Endodermal cell (in vitro differentiated cells): ENCODE measurements at regions not wholly inside any gene's neighbourhood (a gene's known extent, or its start where the extent isn't known, plus 50 kb on each side); places are given as distances from the start of the nearest gene placed in this dataset.

Source experiments
- DNase-seq: peaks from one replicate; pipeline ENCODE4 v3.0.0-alpha.2; 2017
- H3K27ac ChIP-seq: 2 replicates; pipeline ENCODE4 v1.5.1; 2013; ENCODE audit warnings: mild to moderate bottlenecking, low read depth, low read length, moderate library complexity
- H3K27me3 ChIP-seq: 2 replicates; pipeline ENCODE4 v1.6.1; 2013; ENCODE audit warnings: mild to moderate bottlenecking, low read length, moderate library complexity; ENCODE audit not compliant: insufficient read depth, control insufficient read depth, poor library complexity, severe bottlenecking
- H3K36me3 ChIP-seq: 2 replicates; pipeline ENCODE4 v1.7.0; 2013; ENCODE audit warnings: mild to moderate bottlenecking, low read length, moderate library complexity; ENCODE audit not compliant: control insufficient read depth, insufficient read depth
- H3K4me1 ChIP-seq: one replicate; pipeline ENCODE4 v1.7.0; 2013; ENCODE audit warnings: low read length; ENCODE audit not compliant: control insufficient read depth, insufficient read depth
- H3K4me3 ChIP-seq: 2 replicates; pipeline ENCODE4 v1.5.1; 2013; ENCODE audit warnings: mild to moderate bottlenecking, low read length, moderate library complexity
- H3K9ac ChIP-seq: 2 replicates; pipeline ENCODE4 v1.6.1; 2013; ENCODE audit warnings: mild to moderate bottlenecking, low read length, moderate library complexity; ENCODE audit not compliant: poor library complexity, severe bottlenecking; ENCODE audit errors: extremely low read depth
- H3K9me3 ChIP-seq: 2 replicates; pipeline ENCODE4 v1.6.1; 2013; ENCODE audit warnings: mild to moderate bottlenecking, low read length, moderate library complexity; ENCODE audit not compliant: control insufficient read depth
- H3K27ac Mint-ChIP-seq: 2 replicates; pipeline ENCODE4 v1.8.0; 2020; ENCODE audit warnings: mixed read lengths
- H3K27me3 Mint-ChIP-seq: 2 replicates; pipeline ENCODE4 v1.8.0; 2021; ENCODE audit warnings: mild to moderate bottlenecking, mixed read lengths; ENCODE audit not compliant: insufficient read depth
- H3K36me3 Mint-ChIP-seq: 2 replicates; pipeline ENCODE4 v1.8.0; 2020; ENCODE audit warnings: low read depth, mixed read lengths
- H3K4me1 Mint-ChIP-seq: 2 replicates; pipeline ENCODE4 v1.8.0; 2020; ENCODE audit warnings: mixed read lengths
- H3K4me3 Mint-ChIP-seq: 2 replicates; pipeline ENCODE4 v1.8.0; 2020; ENCODE audit warnings: mild to moderate bottlenecking, moderate library complexity, mixed read lengths
- H3K9me3 Mint-ChIP-seq: 2 replicates; pipeline ENCODE4 v1.8.0; 2020; ENCODE audit warnings: mild to moderate bottlenecking, mixed read lengths
- CTCF ChIP-seq: fragments of 200-600 bp; sonication (generic); conservative IDR thresholded peaks from 2 replicates; pipeline ENCODE4 v1.5.0; 2021; ENCODE audit warnings: antibody characterized with exemption, mild to moderate bottlenecking
- WGBS, 2 experiments: methylation state at CpG; one replicate each; pipeline versions ENCODE4 v1.1.5 to v1.1.7; 2013; ENCODE audit warnings: missing lambda C conversion rate in 2 of 2, mixed read lengths in 1 of 2; ENCODE audit not compliant: insufficient coverage in 1 of 2, insufficient read length in 1 of 2; 5-methylcytosine and 5-hydroxymethylcytosine counted together

GRCh38 chr1:245091171-245091621, 63.6 kb upstream of the KIF26B start:
- WGBS, 2 experiments, result 94 to 95% methylated on average over 12 to 16 of the region's 16 CpGs
- no peaks in the 10 kb centered on the region for H3K9me3 Mint-ChIP-seq
- no peak overlapping the region for H3K27ac Mint-ChIP-seq
- H3K4me3 Mint-ChIP-seq, result no peak overlapping the region
- no peaks in the 10 kb centered on the region for H3K9me3 ChIP-seq
- H3K27ac ChIP-seq, result no peak overlapping the region
- H3K9ac ChIP-seq, result no peak overlapping the region
- no peak for TF ChIP-seq CTCF
- peaks cover 27% of the 10 kb centered on the region for H3K4me1 ChIP-seq
- no peaks in the 10 kb centered on the region for H3K27me3 Mint-ChIP-seq
- no peak for DNase-seq
- H3K36me3 Mint-ChIP-seq, result peaks cover 3% of the 10 kb centered on the region
- peaks cover 19% of the 10 kb centered on the region for H3K4me1 Mint-ChIP-seq
- no peaks in the 10 kb centered on the region for H3K27me3 ChIP-seq
- no peak overlapping the region for H3K4me3 ChIP-seq
- no peaks in the 10 kb centered on the region for H3K36me3 ChIP-seq

- DNase-seq, result no peak
- Mint-ChIP-seq H3K4me3 (no peak overlapping the region), H3K27ac (no peak overlapping the region), H3K9me3 (no peaks in the 10 kb centered on the region), H3K4me1 (peaks cover 14% of the 10 kb centered on the region), H3K36me3 (peaks cover 3% of the 10 kb centered on the region), H3K27me3 (no peaks in the 10 kb centered on the region)
- Histone ChIP-seq H3K4me1 (peaks cover 21% of the 10 kb centered on the region), H3K9ac (no peak overlapping the region), H3K4me3 (no peak overlapping the region), H3K9me3 (no peaks in the 10 kb centered on the region), H3K36me3 (no peaks in the 10 kb centered on the region), H3K27me3 (no peaks in the 10 kb centered on the region), H3K27ac (no peak overlapping the region)
- no peak for TF ChIP-seq CTCF
- 91 to 97% methylated on average over 5 to 11 of the region's 11 CpGs for WGBS, 2 experiments
Observed at GRCh38 chr1:245090491-245091090, 64.2 kb upstream of the KIF26B start.

- Histone ChIP-seq H3K4me3 (no peak overlapping the region), H3K4me1 (peaks cover 14% of the 10 kb centered on the region), H3K9ac (no peak overlapping the region), H3K36me3 (peaks cover 9% of the 10 kb centered on the region), H3K27ac (no peak overlapping the region), H3K9me3 (peaks cover 6% of the 10 kb centered on the region), H3K27me3 (no peaks in the 10 kb centered on the region)
- TF ChIP-seq CTCF, result no peak
- Mint-ChIP-seq H3K27me3 (no peaks in the 10 kb centered on the region), H3K4me3 (no peak overlapping the region), H3K36me3 (peaks cover 24% of the 10 kb centered on the region), H3K9me3 (peaks cover 9% of the 10 kb centered on the region), H3K27ac (no peak overlapping the region), H3K4me1 (no peaks in the 10 kb centered on the region)
- no peak for DNase-seq
- 98% methylated on average over 4 of the region's 4 CpGs; no CpG with 5 or more reads in 1 of the 2 experiments for WGBS, 2 experiments
Observed at GRCh38 chr1:245087723-245088122, 67.1 kb upstream of the KIF26B start.
